Superior temporal gyrus (tissue), 1 donor: ENCODE measurements at regions not wholly inside any gene's neighbourhood (a gene's known extent, or its start where the extent isn't known, plus 50 kb on each side); places are given as distances from the start of the nearest gene placed in this dataset.
A peak's percentile ranks its signal among the peaks of the same experiment; 100 is the strongest.

ENCODE experiments used
- DNase-seq: peaks from one replicate; pipeline ENCODE4 v3.0.0-alpha.2; 2016; ENCODE audit errors: extremely low spot score

DNA sequence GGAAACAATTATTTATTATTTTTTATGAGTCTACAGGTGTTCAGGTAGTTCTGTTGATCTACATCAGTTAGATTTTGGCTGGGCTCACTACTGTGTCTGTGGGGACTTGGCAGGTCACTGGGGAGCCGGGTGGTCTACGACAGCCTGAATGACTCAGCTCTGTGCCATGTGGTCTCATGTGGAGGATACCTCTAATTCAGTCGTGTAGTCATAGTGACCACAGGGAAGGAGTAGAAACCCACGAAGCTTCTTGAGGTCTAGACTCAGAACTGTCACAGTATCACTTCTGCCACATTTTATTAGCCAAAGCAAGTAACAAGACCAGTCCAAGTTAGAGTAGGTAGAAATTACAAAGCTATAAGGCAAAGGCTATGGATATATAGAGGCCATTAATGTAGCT lies 64.7 kb upstream of the GRAMD2B start:
- DNase-seq, result no peak

DNA sequence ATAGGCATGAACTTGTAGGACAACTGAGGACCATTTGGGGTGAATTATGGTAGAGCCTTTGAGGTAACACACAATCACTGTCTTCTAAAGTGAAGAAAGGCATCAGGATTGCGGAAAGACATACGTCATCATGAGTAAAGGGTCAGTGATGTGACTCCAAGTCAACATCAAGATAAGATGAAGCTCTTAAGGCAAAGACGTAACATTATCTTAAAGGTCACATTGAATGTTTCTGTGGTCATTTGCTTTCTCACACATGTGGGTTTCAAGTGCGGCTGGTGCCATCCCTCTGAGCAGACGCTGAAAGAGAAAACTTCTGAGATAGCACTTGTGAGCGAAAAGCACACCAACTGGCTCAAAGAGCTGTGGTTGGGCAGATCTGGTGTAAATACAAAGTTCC lies 63.3 kb upstream of the GRAMD2B start:
- DNase-seq, result no peak

GRCh38 chr5:126360467-126360866 lies 62.7 kb upstream of the GRAMD2B start:
- no peak for DNase-seq

DNA sequence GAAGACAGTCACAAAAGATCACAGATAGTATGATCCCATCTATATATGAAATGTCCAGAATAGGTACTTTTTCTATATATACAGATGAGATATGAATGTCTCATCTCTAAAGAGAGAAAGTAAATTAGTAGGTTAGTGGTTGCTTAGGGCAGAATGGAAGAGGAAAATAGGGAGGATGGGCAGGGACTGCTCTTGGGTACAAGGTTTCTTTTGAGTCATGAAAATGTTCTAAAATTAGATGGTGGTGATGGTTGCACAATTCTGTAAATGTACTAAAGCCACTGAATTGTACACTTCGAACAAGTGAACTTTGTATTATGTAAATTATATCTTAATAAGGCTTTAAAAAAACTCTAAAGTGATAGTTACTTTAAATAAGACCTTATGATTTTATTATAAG lies 59.6 kb upstream of the GRAMD2B start:
- DNase-seq, result no peak

DNA sequence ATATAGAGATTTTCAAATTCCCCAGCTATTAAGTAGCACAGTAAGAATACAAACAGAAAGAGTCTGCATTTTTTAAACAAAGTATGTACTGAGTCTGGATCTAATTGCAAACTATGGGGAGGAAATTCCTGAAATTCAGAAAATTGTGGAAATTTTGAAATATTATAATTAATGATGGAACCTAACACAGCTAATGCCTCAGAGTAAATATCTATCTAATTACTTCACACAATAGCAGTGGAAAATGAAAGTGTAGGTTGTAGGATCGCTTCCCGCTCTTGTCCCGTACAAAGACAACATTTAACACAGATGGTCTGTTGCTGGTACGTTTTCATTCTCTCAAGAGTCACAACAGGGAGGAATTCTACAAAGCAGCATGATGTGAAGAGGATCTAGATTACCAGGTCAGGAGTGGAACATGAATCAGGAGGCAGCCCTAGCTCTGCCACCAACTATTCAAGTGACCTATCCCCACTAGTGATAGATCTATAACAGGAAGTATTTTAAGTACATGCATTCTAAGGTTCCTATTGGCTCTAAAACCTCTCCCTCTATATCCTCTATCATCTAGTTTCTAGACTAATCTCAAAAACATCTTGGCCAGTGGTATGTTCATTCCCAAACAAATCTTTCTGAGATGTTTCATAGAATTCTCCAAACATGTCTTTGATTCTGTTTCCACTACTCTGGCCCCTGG lies 58.9 kb upstream of the GRAMD2B start:
- DNase-seq, result no peak

DNA sequence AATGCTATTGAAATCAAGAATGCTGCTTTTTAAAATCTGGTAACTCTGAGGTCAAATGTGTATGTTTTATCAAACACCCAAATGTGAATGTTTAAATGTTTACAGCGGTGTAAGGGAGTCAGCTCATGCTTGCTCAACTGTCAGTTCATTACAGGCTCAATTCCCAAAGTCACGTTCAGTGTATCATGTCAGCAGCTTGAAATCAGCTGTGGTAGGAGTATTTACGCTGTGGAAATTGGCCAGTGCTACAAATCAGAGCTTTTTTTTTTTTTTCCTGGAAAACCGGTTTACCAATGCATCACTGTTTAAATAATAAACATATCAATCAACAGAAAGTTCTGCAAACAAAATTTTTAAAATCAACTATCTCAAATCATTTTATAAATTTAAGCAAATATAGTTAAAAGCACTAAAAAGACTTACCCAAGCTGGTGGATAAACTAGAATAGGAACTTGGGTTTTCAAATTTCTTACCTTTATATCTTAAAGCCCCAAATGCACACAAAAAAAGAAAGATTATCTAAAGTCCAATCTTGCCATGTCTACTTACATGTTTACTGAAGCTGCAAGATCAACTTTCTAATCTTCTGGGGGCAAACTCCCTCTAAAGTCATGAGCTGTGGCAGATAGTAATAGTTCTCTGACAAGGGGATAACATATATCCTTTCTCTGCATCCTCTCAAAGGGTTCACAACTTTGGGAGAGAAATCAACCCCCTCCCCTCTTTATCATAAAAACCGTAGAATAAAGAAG lies 57.6 kb upstream of the GRAMD2B start:
- DNase-seq, result no peak

- no peak for DNase-seq
Measured at GRCh38 chr5:126366199-126366560, 57.0 kb upstream of the GRAMD2B start.

GRCh38 chr5:126368239-126368812 lies 54.9 kb upstream of the GRAMD2B start:
- no peak for DNase-seq

DNA sequence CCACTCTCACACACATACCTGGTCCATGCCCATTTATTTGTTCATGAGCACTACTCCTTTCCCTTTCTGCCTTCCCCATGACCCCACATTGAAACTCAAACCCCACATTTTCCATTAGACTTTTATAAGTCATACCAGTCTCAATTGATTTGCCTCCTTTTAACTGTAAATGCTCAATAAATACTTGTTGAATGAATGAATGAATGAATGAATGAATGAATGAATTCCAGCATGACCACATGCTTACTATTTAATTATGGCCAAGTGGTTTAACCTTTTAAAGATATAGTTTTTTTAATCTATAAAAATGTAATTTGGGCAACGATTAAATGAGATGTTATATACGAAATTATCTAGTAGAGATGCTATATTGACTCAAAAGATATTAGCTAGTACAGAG lies 54.1 kb upstream of the GRAMD2B start:
- no peak for DNase-seq

- peak; percentile 38 for DNase-seq
Measured at GRCh38 chr5:126369995-126370731, 53.0 kb upstream of the GRAMD2B start.

DNA sequence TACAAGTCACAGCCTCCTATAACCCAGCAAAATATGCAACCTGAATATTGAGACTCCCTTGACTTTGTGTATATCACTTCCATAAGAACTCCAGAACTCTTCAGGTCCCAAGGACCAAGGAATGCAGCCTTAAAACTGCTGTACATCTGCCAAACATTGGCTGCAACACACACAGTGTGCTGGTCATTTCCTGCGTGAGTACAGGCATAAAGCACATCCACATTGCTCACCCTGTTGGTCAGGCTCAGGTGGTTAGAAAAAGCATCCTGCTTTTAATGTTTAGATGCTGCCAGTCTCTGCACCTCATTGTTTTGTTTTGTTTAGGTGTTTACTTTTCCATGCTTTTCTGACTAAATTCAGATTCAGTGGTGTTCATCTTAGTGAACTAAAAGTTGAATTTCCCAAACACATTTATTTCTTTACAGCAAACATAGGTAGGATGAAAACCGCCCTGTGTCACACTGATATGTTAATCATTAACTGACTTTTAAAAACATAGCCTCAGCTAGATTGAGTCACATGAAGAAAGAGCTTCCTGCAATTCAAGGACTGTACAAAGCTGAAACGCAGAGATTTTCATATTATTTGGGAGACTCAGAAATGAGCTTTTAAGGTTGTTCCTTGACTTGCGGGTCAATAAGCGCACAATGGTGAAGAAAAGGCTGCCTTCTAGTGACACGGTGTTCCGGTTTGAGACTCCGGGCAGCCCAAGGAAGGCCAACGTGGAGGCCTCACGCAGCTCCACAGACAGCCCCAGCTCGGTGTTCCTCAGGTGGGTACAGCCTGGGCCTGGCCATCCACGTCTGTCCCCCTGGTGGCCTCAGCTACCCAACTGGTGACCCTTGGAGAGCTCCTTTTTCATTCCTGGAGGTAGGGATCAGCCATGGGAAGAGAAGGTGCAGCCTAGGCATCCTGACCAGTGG lies 52.2 kb upstream of the GRAMD2B start:
- no peak for DNase-seq

DNA sequence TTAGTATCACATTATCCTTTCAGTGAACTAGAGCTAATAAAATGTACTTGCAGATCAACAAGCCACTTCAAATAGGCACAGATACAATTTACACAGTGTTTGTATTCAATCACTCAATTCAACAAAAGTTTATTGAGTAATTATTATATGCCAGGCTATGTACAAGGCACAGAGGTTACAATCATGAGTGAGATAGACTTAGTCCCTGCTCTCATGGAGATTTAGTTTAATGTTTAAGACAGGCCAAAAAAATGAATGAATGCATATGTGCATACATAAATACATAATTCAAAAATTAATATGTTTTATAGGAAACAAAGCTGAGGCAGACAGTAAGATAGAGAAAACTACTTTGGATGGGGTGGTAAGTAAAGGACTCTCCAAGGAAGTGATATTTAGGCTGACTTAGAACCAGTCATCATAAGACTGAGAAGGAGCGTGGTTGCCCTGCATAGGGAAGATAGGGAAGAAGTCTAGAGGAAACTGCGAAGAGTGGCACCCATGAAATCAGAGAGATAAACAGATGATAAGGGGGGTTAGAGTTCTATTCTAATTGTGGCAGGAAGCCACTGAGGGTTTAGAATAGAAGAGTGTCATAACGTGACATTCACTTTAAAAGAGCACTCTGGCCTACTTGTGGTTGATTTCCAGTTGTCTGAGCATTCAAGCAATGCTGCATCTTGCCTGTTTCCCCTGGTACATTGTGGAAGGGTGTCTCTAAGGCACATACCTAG lies 49.7 kb upstream of the GRAMD2B start:
- no peak for DNase-seq
